NCI-H226 (cell line): ENCODE measurements at regions not wholly inside any gene's neighbourhood (a gene's known extent, or its start where the extent isn't known, plus 50 kb on each side); places are given as distances from the start of the nearest gene placed in this dataset.
"Not testable (repeated sequence)": the region's sequence is repeated elsewhere in the genome, so short reads cannot be mapped to it uniquely, and the experiment has no call there.

Experiments used
- DNase-seq: peaks from one replicate; pipeline ENCODE4 v3.0.0-alpha.2; 2015

DNA sequence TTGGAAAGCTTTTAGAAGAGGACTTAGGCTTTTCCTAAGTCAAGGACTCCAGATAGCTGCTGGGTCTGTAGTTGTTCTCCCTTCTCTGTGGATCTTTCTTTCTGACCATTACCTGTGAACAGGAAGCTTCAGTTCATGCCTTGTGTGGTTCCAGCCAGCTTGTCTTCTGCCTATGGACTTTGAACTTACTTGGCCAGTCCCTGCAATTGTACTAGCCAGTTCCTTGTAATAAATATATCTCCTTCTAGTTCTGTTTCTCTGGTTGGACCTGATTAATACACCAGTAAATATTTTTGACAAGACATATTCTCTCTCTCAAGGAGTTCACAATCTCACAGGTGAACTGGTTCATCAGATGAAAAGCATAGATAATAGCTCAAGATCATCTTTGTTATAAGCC lies 341.3 kb upstream of the DPPA4 start:
- no peak for DNase-seq

DNA sequence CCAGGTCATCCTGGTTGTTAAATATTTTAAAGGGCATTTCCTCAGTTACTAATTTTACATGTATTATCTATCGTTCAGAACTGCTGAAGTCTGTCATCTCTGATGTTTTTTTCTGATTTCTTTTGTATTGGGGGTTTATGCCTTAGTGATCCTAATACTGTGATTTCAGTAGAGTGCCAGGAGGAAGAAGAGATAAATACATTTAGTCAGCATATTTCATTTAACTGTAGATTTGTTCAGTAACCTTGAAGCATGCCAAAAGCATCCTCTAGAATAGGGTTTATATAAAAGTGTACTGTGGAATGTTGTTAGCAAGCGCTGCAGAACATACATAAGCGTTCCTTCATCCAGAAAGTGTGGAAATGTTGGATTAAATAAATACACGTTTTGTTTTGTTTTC lies 342.3 kb upstream of the DPPA4 start:
- no peak for DNase-seq

DNA sequence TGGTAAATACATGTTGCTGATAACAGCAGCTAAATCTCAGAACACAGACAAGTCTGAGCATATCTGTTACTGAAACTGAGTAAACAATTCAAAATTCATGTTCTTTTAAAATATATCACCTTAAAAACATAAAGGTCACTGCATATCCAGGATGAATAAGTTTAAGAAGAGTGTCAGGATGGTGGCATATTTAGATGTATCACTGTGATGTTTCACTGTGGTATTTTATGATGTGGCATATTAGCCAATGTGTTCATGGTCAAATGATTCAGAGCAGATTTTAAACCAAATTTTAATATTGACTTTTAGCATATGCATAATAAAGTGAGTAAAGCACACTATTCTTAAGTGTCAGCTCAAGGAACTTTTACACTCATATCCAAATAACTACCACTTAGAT lies 346.4 kb upstream of the DPPA4 start:
- DNase-seq = no peak

- peak; percentile 98 for DNase-seq
Measured at GRCh38 chr3:109685084-109686079, 348.0 kb upstream of the DPPA4 start.

DNA sequence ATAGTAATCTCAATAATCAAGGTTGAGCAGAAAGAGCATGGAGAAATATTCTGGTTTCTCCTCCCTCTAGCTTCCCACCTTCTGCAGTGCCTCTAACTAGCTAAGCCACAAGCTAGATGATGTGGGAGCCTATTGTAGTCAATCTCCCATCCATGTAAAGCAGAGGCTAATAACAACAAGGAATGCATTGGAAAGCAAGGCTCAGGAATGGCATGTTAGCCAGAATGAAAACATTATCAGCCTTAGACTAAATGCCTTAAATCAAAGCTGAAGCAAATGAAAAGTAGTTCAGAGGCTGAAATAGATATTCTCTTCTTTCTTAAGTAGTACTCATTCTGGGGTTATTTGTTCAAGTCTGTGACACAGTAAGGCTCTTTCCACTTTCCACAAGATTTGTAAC lies 350.3 kb upstream of the DPPA4 start:
- no peak for DNase-seq

- DNase-seq = no peak
Measured at GRCh38 chr3:109696932-109697331, 359.6 kb upstream of the DPPA4 start.

DNA sequence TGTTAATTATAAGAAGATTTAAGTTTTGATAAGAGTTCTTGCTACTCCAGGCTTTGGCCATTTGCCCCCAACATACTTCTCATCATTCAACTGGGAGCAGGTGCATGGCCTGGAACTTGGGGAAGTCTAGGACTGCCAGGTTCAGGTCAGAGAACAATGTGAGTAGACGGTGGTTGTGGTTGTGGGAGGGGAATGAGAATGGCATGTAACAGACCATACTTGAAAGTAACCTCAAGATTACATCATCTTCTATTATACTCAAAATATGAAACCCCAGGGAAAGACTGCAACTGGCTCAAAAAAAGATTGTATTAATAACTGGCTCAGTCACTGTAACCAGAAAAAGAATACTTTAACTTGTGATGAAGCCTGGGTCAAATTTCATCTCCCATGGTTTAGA lies 364.9 kb upstream of the DPPA4 start:
- DNase-seq = peak; percentile 71

GRCh38 chr3:109702976-109703375 lies 365.6 kb upstream of the DPPA4 start:
- no peak for DNase-seq

GRCh38 chr3:109705133-109705532 lies 367.8 kb upstream of the DPPA4 start:
- DNase-seq = not testable (repeated sequence)

- no peak for DNase-seq
Measured at GRCh38 chr3:109707617-109708016, 370.3 kb upstream of the DPPA4 start.

GRCh38 chr3:109713288-109713687 lies 375.9 kb upstream of the DPPA4 start:
- DNase-seq = no peak

DNA sequence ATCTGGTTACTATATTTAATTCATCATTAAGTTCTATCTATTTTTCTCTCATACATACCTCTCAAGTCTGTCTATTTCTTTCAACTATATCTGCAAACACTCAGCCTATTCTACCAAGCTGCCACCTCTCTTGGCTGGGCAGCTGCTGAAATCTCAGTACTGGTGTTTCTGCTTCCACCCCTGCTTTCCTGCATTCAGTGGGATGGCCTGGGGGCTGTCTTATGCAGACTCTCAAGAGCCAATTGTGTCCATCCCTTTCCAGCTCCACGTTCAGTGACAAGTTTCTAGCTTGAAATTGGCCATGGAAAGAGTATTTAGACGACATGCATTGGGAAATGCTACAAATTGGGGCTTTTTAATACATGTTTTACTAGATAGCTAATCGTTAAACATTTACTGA lies 378.4 kb upstream of the DPPA4 start:
- DNase-seq = no peak

DNA sequence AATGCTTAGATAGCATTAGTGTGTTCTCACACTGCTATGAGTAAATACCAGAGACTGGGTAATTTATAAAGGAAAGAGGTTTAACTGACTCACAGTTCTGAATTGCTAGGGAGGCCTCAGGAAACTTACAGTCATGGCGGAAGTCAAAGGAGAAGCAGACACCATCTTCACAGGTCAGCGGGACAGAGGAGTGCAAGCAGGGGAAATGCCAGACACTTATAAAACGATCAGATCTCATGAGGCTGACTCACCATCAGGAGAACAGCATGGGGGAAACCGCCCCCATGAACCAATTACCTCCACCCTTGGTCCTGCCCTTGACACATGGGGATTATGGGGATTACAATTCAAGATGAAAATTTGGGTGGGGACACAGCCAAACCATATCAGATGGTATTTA lies 381.5 kb upstream of the DPPA4 start:
- DNase-seq = no peak

DNA sequence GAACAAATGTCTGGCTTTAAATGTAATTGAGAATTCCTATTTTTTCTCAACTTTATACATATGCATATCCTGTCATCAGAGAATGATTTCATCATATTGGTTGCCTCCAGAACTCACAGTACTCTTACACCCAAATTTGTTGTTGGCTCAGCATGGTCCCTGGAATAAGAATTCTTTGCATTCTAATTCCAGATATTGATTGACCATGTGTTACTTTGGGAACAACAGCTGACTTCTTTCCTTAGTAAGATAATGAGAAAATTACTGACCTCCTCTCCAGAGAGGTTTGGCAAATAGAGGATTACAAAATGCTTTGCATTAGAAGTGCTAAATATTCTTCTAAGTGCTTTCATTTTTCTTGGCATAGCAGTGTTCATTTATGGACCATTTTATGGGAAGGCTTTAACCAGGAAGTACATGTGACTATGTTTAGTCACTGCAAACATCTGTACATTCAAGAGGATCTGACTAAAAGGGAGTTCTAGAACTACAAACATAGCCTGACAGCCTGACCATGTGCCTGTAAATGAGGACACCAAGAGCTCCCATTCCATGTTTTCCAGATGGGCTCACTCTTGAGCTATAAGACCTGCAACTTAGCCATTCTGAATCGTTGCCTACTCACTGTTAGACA lies 391.6 kb upstream of the DPPA4 start:
- DNase-seq = no peak

GRCh38 chr3:109731639-109732473 lies 394.5 kb upstream of the DPPA4 start:
- DNase-seq = peak; percentile 19

DNA sequence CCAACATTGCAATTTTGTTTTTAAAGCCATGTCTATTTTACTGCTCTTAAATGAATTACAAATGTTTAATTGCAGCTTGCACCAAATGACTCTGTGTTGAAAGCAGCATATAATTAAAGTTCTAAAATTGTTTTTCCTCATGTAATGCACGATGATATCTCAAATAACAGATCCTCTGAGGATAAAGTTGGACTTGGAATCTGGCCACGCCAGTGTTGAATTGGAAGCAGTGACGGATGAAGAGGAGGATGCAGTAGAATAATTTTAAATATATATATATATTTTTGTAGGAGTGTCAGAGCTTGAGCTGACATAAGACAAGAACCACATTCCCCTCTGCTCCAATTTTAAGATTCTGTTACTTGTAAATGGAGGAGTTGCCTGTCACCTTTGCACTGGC lies 406.6 kb upstream of the DPPA4 start:
- DNase-seq = no peak

- no peak for DNase-seq
Measured at GRCh38 chr3:109772520-109772919, 435.2 kb upstream of the DPPA4 start.

GRCh38 chr3:109774108-109774507 lies 436.8 kb upstream of the DPPA4 start:
- no peak for DNase-seq

- DNase-seq = no peak
Measured at GRCh38 chr3:109784285-109784684, 446.9 kb upstream of the DPPA4 start.

DNA sequence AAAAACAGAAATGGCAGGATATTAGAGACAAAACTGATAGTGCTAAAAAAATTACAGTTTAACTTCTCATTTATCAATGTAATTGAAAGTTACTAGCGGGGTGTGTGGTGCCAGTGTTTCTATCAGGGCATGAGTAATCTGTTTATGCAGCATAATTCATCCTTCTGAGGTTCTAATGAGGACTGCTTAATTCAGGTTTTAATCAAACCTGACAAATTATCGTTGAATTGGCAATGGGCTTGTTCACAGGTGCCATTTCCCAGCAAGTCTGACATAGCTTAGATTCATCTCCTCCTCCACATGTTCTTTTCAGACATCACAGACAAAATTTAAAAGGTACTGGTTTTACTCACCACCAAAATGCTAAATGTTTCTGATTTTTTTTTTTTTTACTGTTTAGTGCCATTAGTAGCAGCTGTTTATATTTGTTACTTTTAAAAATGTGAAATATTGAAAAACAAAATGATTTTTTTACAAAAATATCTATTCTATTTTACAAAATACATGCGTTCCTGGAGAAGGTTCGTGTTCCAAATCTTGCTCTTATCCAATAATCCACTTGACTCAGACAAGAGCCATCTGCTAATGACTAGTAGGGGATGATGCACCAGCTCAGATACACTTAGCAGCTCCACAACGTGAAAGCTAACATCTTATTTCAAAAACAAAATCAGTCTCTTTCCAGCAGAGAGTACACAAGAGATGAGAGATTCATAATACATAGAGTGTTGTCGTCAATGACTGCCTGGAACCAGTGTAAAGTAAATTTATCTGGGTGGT lies 447.7 kb upstream of the DPPA4 start:
- DNase-seq = no peak

DNA sequence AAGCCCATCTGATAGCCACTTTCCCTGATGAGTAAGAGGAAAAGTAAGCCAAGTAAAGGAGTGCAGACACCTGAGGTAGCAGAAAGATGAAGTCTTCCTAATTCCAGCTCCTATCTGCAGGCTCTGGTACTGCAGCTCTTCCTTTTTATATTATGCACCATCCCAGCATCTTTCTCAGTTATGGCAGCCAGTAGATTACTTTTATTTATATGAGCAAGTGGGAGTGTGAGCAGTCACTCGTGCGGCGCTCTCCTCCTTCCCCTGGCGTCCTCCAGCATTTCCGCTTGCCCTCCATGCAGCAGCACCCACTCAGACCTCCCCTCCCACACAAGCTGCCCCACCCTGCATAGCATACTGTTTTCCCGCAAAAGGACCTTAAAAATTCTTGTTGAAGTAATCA lies 465.9 kb upstream of the DPPA4 start:
- no peak for DNase-seq

- no peak for DNase-seq
Measured at GRCh38 chr3:109804697-109805096, 467.4 kb upstream of the DPPA4 start.

DNA sequence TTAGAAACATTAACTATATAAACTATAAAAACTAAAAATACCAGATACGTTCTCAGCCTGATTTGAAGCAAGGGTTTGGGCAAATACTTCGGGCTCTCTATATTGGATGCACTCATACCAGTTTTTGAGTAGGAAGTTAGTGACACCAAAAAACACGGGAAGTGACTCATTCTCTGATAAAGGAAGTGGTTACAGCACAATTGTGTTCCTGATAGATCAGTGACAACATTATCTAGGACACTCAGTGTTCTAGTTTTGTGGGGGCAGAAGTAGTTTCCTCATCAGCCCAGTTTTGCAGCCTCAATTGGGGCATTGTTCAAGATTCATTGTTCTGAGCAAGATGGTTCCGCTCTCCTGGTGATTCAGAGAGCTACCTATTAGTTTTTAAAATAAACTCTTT lies 469.6 kb upstream of the DPPA4 start:
- DNase-seq = no peak
